Lung (tissue), 11 donors: ENCODE measurements at regions not wholly inside any gene's neighbourhood (a gene's known extent, or its start where the extent isn't known, plus 50 kb on each side); places are given as distances from the start of the nearest gene placed in this dataset.

Experiments
- ATAC-seq: fragments of 200-7000 bp; cut with Tn5 transposase; one replicate; pipeline ENCODE4 v1.9.1; 2020; ENCODE audit warnings: moderate number of reproducible peaks; ENCODE audit not compliant: insufficient read depth, low FRiP score
- DNase-seq, 3 donors: peaks; one replicate each; pipeline ENCODE4 v3.0.0-alpha.2; 2013 to 2017
- H3K27ac ChIP-seq, 2 donors: one replicate each; pipeline ENCODE4 v1.5.1; 2013; ENCODE audit warnings: mild to moderate bottlenecking in 2 of 2, moderate library complexity in 2 of 2, control low read depth in 1 of 2, inconsistent platforms in 1 of 2, low read depth in 1 of 2, low read length in 1 of 2
- H3K27me3 ChIP-seq, 3 donors: one replicate each; pipeline ENCODE4 v1.5.1; 2013; ENCODE audit warnings: low read length in 2 of 3; ENCODE audit not compliant: control insufficient read depth in 3 of 3, insufficient read depth in 3 of 3
- H3K36me3 ChIP-seq, 4 donors: one replicate each; pipeline ENCODE4 v1.5.1; 2013; ENCODE audit warnings: low read length in 4 of 4, mild to moderate bottlenecking in 1 of 4, moderate library complexity in 1 of 4; ENCODE audit not compliant: control insufficient read depth in 4 of 4, insufficient read depth in 4 of 4
- H3K4me1 ChIP-seq, 5 donors: one replicate each; pipeline ENCODE4 v1.5.1; 2013; ENCODE audit warnings: low read length in 5 of 5, mild to moderate bottlenecking in 2 of 5, moderate library complexity in 1 of 5; ENCODE audit not compliant: control insufficient read depth in 5 of 5, insufficient read depth in 5 of 5
- H3K4me3 ChIP-seq: one replicate; pipeline ENCODE4 v1.5.1; 2013; ENCODE audit warnings: mild to moderate bottlenecking, control low read depth, moderate library complexity
- H3K9ac ChIP-seq, 2 donors: one replicate each; pipeline ENCODE4 v1.5.1; 2013; ENCODE audit warnings: low read length in 2 of 2, control low read depth in 1 of 2; ENCODE audit not compliant: insufficient read depth in 1 of 2
- H3K9me3 ChIP-seq, 4 donors: one replicate each; pipeline ENCODE4 v1.5.1; 2013; ENCODE audit warnings: low read length in 3 of 4, mild to moderate bottlenecking in 1 of 4, moderate library complexity in 1 of 4; ENCODE audit not compliant: control insufficient read depth in 4 of 4, insufficient read depth in 3 of 4
- WGBS, 2 donors: extraction: QIAGEN DNeasy Blood & Tissue Kit; methylation state at CpG; one replicate each; pipeline ENCODE4 v1.1.7; 2013; 5-methylcytosine and 5-hydroxymethylcytosine counted together
- TF ChIP-seq, protein P1 (sequence below): IDR thresholded peaks from 2 replicates; pipeline ENCODE4 v1.5.1; 2012; ENCODE audit warnings: mild to moderate bottlenecking; ENCODE audit errors: control extremely low read depth, extremely low read depth
- donor health status: control.
- donor health status: control.
- donor health status: Bipolar disorder and iron deficiency.
- donor health status: healthy.
- donor health status: DM: yes; HTN: yes; CAD: no.

DNA sequence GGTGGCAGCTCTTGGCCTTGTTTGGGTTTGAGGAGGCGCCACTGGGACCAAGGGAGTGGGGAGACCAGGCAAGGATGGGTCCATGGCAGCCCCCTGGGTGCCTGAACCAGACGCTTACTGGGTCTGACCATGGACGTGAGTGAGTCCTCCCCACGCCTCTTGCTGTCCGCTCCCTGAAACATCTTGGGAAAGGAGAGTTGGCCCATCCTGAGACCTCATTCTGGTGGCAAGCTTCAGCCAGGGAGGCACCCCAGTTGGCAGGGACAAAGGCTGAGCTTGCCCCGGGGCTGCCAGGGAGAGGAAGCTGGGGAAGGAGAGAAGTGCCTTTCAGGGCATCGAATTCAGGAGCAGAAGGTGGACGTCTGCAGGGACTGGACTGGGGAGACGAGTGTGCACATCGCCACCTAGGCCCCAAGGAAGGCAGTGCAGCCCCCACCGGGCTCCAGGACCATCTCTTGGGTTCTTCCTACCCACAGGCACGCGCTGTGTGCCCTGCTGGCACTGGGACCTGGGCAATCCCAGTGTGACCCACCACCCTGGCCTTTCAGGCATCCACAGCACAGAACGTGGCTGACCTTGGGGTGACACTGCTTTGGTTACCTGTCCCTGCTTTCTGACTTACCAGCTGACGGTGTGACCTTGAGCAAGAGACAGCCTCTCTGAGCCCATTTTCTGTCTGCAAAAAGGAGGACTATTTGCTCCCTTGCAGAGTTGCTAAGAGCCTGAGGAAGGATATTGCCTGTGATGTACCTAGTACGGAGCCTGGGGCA, 132.9 kb upstream of the WNT4 start:
- H3K27me3 ChIP-seq, result no peaks in the 10 kb centered on the region
- 36 to 37% methylated on average over 16 of the region's 16 CpGs for WGBS, 2 donors
- TF ChIP-seq, protein P1, sequence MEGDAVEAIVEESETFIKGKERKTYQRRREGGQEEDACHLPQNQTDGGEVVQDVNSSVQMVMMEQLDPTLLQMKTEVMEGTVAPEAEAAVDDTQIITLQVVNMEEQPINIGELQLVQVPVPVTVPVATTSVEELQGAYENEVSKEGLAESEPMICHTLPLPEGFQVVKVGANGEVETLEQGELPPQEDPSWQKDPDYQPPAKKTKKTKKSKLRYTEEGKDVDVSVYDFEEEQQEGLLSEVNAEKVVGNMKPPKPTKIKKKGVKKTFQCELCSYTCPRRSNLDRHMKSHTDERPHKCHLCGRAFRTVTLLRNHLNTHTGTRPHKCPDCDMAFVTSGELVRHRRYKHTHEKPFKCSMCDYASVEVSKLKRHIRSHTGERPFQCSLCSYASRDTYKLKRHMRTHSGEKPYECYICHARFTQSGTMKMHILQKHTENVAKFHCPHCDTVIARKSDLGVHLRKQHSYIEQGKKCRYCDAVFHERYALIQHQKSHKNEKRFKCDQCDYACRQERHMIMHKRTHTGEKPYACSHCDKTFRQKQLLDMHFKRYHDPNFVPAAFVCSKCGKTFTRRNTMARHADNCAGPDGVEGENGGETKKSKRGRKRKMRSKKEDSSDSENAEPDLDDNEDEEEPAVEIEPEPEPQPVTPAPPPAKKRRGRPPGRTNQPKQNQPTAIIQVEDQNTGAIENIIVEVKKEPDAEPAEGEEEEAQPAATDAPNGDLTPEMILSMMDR, result peak; percentile 54
- H3K4me3 ChIP-seq, result no peak overlapping the region
- H3K9me3 ChIP-seq, result no peaks in the 10 kb centered on the region
- peaks cover 0 to 11% (median 0%) of the 10 kb centered on the region in 5 donors for H3K4me1 ChIP-seq
- DNase-seq, result peak; percentile 52 to 70 (median 68)
- no peaks in the 10 kb centered on the region for H3K36me3 ChIP-seq
- no peak overlapping the region for H3K27ac ChIP-seq
- H3K9ac ChIP-seq, result no peak overlapping the region
- peak; percentile 56 for ATAC-seq

DNA sequence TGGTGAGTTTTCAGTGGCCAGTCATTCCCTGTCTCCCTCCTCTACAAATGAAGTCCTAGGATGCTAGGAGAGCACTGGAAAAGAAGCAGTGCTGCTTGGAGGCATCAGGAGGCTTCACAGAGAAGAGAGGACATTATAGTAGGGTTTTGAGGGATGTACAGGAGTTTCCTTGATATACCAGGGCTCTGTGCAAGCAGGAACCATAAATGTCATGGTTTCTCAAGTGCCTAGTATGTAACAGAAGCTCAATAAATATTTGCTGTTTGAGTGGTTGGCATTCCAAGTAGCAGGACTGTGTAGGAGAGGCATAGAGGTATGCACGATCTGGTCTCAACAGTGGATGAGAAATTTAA, 133.5 kb upstream of the WNT4 start:
- no peak for ATAC-seq
- Histone ChIP-seq H3K4me1 (peaks cover 0 to 11% (median 0%) of the 10 kb centered on the region in 5 donors), H3K9me3 (no peaks in the 10 kb centered on the region), H3K27ac (no peak overlapping the region), H3K4me3 (no peak overlapping the region), H3K27me3 (no peaks in the 10 kb centered on the region), H3K36me3 (no peaks in the 10 kb centered on the region), H3K9ac (no peak overlapping the region)
- DNase-seq, result no peak
- TF ChIP-seq, protein P1, result no peak
- WGBS, 2 donors, result 56 to 68% methylated on average over 1 of the region's 1 CpG

DNA sequence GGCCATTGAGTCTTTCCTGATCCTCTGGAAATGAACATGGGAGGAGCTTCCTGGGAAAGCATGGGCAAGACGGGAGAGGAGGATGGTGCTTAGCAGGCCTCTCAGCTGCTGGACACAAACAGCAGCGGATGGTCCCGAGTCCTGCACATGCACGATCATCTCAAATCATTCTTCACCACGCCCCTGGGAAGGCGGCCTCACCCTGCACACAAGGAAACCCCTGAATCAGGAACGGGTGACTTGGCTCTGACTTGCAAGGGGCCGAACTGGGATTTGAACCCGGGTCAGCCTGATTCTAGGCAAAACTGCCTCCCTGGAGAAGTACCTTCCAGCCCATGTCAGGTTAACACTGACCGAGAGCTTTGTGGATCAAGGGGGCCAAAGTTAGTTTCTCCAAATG, 134.8 kb upstream of the WNT4 start:
- 84 to 86% methylated on average over 10 of the region's 10 CpGs for WGBS, 2 donors
- Histone ChIP-seq H3K9me3 (no peaks in the 10 kb centered on the region), H3K36me3 (no peaks in the 10 kb centered on the region), H3K27ac (no peak overlapping the region), H3K4me3 (no peak overlapping the region), H3K4me1 (peaks cover 0 to 11% (median 0%) of the 10 kb centered on the region in 5 donors), H3K27me3 (no peaks in the 10 kb centered on the region), H3K9ac (no peak overlapping the region)
- no peak for ATAC-seq
- TF ChIP-seq, protein P1, result no peak
- DNase-seq, result no peak

DNA sequence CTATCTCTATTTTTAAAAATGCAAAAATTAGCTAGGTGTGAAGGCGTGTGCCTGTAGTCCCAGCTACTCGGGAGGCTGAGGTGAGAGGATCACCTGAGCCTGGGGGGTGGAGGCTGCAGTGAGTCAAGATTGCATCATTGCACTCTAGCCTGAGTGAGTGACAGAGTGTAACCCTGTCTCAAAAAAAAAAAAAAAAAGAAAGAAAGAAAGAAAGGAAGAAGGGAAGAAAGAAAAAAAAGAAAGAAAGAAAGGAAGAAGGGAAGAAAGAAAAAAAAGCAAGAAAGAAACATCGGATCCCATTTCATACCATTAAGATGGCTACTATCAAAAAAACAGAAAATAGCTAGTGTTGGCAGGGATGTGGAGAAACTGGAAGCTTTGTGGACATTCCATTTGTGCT, 136.8 kb upstream of the WNT4 start:
- H3K9me3 ChIP-seq, result no peaks in the 10 kb centered on the region
- no peak for DNase-seq
- no peaks in the 10 kb centered on the region for H3K36me3 ChIP-seq
- TF ChIP-seq, protein P1, result no peak
- H3K27ac ChIP-seq, result no peak overlapping the region
- H3K4me1 ChIP-seq, result peaks cover 0 to 8% (median 0%) of the 10 kb centered on the region in 5 donors
- H3K4me3 ChIP-seq, result no peak overlapping the region
- no peak overlapping the region for H3K9ac ChIP-seq
- H3K27me3 ChIP-seq, result no peaks in the 10 kb centered on the region
- ATAC-seq, result no peak
- 93 to 94% methylated on average over 3 of the region's 3 CpGs for WGBS, 2 donors
